GM12872 (cell line): ENCODE measurements at regions not wholly inside any gene's neighbourhood (a gene's known extent, or its start where the extent isn't known, plus 50 kb on each side); places are given as distances from the start of the nearest gene placed in this dataset.

Source experiments
- TF ChIP-seq, protein P1 (sequence below): IDR thresholded peaks from 3 replicates; pipeline ENCODE4 v1.5.1; 2011; ENCODE audit warnings: low read depth, mild to moderate bottlenecking, low read length, moderate library complexity; ENCODE audit not compliant: insufficient read depth

DNA sequence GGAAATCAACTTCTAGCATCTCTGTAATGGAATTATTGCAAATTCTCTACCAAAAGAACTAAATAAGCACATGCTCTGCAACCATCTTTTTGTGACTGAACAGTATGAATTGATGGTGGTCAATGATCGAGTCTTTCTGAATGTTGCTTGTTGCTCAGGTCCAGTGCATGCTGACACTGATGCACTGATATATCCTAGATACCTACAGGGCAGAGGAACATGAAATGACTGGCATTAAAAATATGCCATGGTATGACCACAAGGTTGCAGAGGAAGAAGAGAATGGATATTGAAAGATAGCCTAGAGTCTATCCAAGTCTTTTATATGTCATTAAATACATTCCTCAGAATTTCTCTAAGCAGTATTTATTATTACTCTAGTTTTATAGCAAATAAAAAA is 692.8 kb upstream of the TENM3 start:
- TF ChIP-seq, protein P1, sequence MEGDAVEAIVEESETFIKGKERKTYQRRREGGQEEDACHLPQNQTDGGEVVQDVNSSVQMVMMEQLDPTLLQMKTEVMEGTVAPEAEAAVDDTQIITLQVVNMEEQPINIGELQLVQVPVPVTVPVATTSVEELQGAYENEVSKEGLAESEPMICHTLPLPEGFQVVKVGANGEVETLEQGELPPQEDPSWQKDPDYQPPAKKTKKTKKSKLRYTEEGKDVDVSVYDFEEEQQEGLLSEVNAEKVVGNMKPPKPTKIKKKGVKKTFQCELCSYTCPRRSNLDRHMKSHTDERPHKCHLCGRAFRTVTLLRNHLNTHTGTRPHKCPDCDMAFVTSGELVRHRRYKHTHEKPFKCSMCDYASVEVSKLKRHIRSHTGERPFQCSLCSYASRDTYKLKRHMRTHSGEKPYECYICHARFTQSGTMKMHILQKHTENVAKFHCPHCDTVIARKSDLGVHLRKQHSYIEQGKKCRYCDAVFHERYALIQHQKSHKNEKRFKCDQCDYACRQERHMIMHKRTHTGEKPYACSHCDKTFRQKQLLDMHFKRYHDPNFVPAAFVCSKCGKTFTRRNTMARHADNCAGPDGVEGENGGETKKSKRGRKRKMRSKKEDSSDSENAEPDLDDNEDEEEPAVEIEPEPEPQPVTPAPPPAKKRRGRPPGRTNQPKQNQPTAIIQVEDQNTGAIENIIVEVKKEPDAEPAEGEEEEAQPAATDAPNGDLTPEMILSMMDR = no peak

DNA sequence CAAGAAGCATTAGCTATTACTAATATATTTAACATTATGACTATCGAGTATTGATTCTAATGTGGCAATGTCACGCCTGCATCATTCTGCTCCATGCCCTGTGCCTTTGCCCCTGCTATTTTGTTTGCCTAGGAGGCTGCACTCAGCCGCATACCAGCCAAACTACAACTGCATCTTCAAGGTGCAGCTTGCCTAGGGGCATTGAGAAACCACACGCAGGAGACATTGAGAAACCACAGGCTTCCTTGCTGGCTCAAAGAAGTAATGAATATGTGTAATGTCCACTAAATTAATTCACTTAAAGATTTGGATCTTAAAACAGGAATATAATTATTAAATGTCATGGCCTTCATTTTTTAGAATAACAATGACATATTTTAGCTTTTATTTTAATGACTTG is 683.6 kb upstream of the TENM3 start:
- TF ChIP-seq, protein P1 = no peak

DNA sequence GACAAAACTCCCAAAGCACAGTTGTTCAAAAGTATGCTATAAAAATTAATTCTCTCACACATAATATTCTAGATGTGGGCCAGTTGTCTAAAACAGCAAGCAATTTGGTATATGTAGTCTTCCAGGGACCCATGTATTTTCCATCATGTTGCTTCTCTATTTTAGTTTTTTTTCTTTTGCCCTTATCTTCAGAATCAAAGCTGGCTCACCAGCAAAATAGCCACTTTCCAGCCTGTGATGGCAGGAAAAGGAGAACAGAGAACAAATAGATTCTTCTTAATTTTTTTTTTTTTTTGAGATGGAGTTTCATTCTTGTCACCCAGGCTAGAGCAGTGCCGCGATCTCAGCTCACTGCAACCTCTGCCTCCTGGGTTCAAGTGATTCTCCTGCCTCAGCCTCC is 680.8 kb upstream of the TENM3 start:
- TF ChIP-seq, protein P1 = no peak

DNA sequence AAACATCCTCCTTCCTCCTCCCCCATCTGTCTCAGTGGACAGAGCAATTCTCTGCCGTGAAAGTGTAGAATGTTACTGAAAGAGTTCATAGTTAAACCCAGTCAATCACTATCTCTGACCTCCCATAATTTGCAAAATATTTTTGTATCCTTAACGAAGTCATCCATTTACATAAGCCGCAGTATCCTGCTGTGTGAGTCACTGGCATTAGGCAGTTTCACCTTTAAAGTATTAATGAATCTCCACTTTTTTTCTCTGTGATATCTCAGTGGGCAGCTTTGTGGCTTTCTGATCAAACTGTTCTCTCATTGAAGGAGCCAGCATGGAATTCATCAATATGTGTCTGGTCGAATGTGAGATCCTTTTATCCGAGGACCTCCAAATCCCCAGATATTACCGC is 678.6 kb upstream of the TENM3 start:
- TF ChIP-seq, protein P1 = no peak

DNA sequence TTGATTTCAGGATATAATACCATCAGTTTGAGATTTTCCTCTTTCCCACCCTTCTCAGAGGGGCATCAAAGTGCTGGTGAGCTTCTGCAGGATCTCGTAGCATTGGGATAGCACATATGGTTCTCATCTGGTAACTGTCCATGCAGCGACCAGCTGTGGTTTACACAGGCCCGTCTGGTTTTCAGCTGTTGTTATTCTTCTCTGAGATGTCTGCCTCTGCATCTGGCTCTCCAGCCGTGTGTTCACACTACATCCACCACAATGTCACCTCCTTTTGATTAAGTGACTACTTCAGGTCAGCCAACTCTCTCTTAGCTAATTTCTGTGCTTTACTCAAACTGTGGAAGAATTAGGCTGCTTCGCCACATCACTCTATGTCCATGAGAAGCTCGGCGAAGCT is 676.7 kb upstream of the TENM3 start:
- TF ChIP-seq, protein P1 = no peak

DNA sequence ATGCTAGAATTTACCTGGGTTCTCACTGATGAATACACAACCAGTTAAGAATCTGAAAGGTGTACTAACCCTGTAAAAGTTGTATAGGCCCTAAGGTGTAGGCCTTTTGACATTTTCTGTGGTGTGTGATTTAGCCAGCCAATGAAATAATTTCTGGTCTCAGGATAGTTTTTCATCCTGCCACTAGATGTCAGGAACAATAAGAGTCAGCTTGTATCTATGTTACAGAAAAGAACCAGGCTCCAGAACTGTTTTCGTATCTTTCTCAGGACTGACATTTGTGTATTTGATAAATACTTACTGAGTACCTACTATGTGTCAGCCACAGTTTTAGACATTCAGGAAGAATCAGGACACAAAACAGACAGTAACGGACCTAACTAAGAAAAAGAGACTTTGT is 673.6 kb upstream of the TENM3 start:
- TF ChIP-seq, protein P1 = peak; percentile 33; the same call in 1 of the 3 replicates

DNA sequence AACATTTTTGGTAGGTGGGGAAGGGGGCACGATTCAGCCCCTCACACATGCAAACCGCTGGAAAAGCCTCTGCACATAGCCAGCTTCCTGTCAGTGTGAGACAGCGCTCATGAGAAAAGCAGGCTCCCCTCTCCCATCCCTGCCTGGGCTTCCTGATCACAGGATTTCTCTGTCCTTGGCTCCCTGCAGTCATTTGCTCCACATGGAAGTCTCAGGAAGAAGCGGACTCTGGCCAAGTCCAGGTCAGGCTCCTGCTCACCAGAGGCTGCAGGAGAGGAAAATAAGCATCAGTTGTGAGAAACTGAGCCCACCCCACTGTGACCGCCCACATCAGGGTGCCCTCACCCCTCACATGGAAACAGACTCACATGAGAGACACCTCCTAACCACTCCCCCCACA is 664.3 kb upstream of the TENM3 start:
- TF ChIP-seq, protein P1 = no peak

DNA sequence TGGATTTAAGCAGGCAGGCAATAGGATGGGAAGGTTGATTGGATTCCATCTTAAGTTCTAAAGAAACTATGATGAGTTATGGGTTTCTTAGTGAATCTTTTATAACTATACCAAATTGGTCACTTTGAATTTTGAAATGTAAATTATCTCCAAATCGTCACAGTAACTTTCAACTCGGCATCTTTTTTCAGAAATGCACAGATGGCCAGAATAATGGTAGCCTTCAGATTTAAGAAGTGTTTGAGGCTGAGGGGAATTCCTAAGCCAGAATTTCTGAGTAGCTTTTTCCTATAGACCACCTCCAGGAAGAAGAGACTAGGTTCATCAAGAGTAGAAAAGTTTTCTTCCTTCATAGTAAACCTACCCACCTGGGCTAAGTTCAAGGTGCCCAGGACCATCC is 663.7 kb upstream of the TENM3 start:
- TF ChIP-seq, protein P1 = no peak
